ENCODE measurements at regions not wholly inside any gene's neighbourhood (a gene's known extent, or its start where the extent isn't known, plus 50 kb on each side); places are given as distances from the start of the nearest gene placed in this dataset.

- Histone ChIP-seq H3K4me3 (ENCODE audit: control insufficient read depth in 1 of 2, extremely low read depth in 1 of 2, low read length in 1 of 2) (no peak overlapping the region), H3K4me1 (ENCODE audit: control insufficient read depth in 1 of 2, extremely low read depth in 1 of 2, insufficient read depth in 2 of 2, low read length in 2 of 2) (no peaks in the 10 kb centered on the region), H3K9me3 (no peaks in the 10 kb centered on the region), H3K36me3 (ENCODE audit: control insufficient read depth in 2 of 2, extremely low read depth in 1 of 2, insufficient read depth in 1 of 2, low read length in 1 of 2) (no peaks in the 10 kb centered on the region), H3K27me3 (replicated peaks in 1 of 2; ENCODE audit: control insufficient read depth in 2 of 2, extremely low read depth in 1 of 2, insufficient read depth in 2 of 2, low read length in 1 of 2) (no peaks in the 10 kb centered on the region), H3K27ac (ENCODE audit: low read length) (no peak overlapping the region)
- Mint-ChIP-seq H3K4me3 (no peak overlapping the region), H3K27me3 (no peaks in the 10 kb centered on the region), H3K9me3 (no peaks in the 10 kb centered on the region), H3K4me1 (no peaks in the 10 kb centered on the region), H3K36me3 (no peaks in the 10 kb centered on the region), H3K27ac (no peak overlapping the region)
- WGBS (ENCODE audit: insufficient coverage) = no CpG with 5 or more reads among the region's 3 CpGs
- CTCF ChIA-PET = no interaction called here
- POLR2A ChIA-PET = no interaction called here
- DNase-seq = no peak
- ATAC-seq (replicated peaks in 1 of 4) = no peak
Measured at GRCh38 chr7:18305866-18306265, 189.7 kb upstream of the HDAC9 start.

GRCh38 chr7:18306696-18307095 is 188.9 kb upstream of the HDAC9 start:
- Mint-ChIP-seq H3K4me3 (no peak overlapping the region), H3K27me3 (no peaks in the 10 kb centered on the region), H3K9me3 (no peaks in the 10 kb centered on the region), H3K4me1 (peaks cover 0 to 1% (median 0%) of the 10 kb centered on the region in 3 donors), H3K27ac (no peak overlapping the region), H3K36me3 (no peaks in the 10 kb centered on the region)
- Histone ChIP-seq H3K4me3 (ENCODE audit: control insufficient read depth in 1 of 2, extremely low read depth in 1 of 2, low read length in 1 of 2) (no peak overlapping the region), H3K9me3 (no peaks in the 10 kb centered on the region), H3K27me3 (replicated peaks in 1 of 2; ENCODE audit: control insufficient read depth in 2 of 2, extremely low read depth in 1 of 2, insufficient read depth in 2 of 2, low read length in 1 of 2) (no peaks in the 10 kb centered on the region), H3K4me1 (ENCODE audit: control insufficient read depth in 1 of 2, extremely low read depth in 1 of 2, insufficient read depth in 2 of 2, low read length in 2 of 2) (no peaks in the 10 kb centered on the region), H3K27ac (ENCODE audit: low read length) (no peak overlapping the region), H3K36me3 (ENCODE audit: control insufficient read depth in 2 of 2, extremely low read depth in 1 of 2, insufficient read depth in 1 of 2, low read length in 1 of 2) (no peaks in the 10 kb centered on the region)
- ATAC-seq (replicated peaks in 1 of 4) = no peak
- ChIA-PET POLR2A (no interaction called here), CTCF (no interaction called here)
- DNase-seq = no peak
- 100% methylated on average over 1 of the region's 2 CpGs for WGBS (ENCODE audit: insufficient coverage)

- H3K27me3 Mint-ChIP-seq = no peaks in the 10 kb centered on the region
- H3K4me1 Mint-ChIP-seq = peaks cover 0 to 17% (median 0%) of the 10 kb centered on the region in 3 donors
- no peaks in the 10 kb centered on the region for H3K36me3 Mint-ChIP-seq
- Histone ChIP-seq H3K27ac (ENCODE audit: low read length) (no peak overlapping the region), H3K36me3 (ENCODE audit: control insufficient read depth in 2 of 2, extremely low read depth in 1 of 2, insufficient read depth in 1 of 2, low read length in 1 of 2) (no peaks in the 10 kb centered on the region), H3K4me1 (ENCODE audit: control insufficient read depth in 1 of 2, extremely low read depth in 1 of 2, insufficient read depth in 2 of 2, low read length in 2 of 2) (no peaks in the 10 kb centered on the region), H3K4me3 (ENCODE audit: control insufficient read depth in 1 of 2, extremely low read depth in 1 of 2, low read length in 1 of 2) (no peak overlapping the region), H3K9me3 (no peaks in the 10 kb centered on the region), H3K27me3 (replicated peaks in 1 of 2; ENCODE audit: control insufficient read depth in 2 of 2, extremely low read depth in 1 of 2, insufficient read depth in 2 of 2, low read length in 1 of 2) (no peaks in the 10 kb centered on the region)
- no CpG with 5 or more reads among the region's 5 CpGs for WGBS (ENCODE audit: insufficient coverage)
- no peak overlapping the region for H3K27ac Mint-ChIP-seq
- H3K9me3 Mint-ChIP-seq = no peaks in the 10 kb centered on the region
- DNase-seq (no peak), ATAC-seq (replicated peaks in 1 of 4) (no peak)
- CTCF ChIA-PET = no interaction called here
- POLR2A ChIA-PET = no interaction called here
- H3K4me3 Mint-ChIP-seq = no peak overlapping the region
Measured at GRCh38 chr7:18308938-18309337, 186.6 kb upstream of the HDAC9 start.

- no peak for ATAC-seq (replicated peaks in 1 of 4)
- Mint-ChIP-seq H3K9me3 (no peaks in the 10 kb centered on the region), H3K27me3 (no peaks in the 10 kb centered on the region), H3K36me3 (no peaks in the 10 kb centered on the region), H3K4me3 (no peak overlapping the region), H3K4me1 (peaks cover 0 to 19% (median 0%) of the 10 kb centered on the region in 3 donors), H3K27ac (no peak overlapping the region)
- DNase-seq = no peak
- ChIA-PET POLR2A (interaction anchor here in 1 of 2 donors (0.6 kb wide), 1 partner anchor 185 kb away, joined by 3 read pairs; no protein-coding TSS in a partner anchor), CTCF (no interaction called here)
- Histone ChIP-seq H3K9me3 (no peaks in the 10 kb centered on the region), H3K36me3 (ENCODE audit: control insufficient read depth in 2 of 2, extremely low read depth in 1 of 2, insufficient read depth in 1 of 2, low read length in 1 of 2) (no peaks in the 10 kb centered on the region), H3K27ac (ENCODE audit: low read length) (no peak overlapping the region), H3K27me3 (replicated peaks in 1 of 2; ENCODE audit: control insufficient read depth in 2 of 2, extremely low read depth in 1 of 2, insufficient read depth in 2 of 2, low read length in 1 of 2) (no peaks in the 10 kb centered on the region), H3K4me1 (ENCODE audit: control insufficient read depth in 1 of 2, extremely low read depth in 1 of 2, insufficient read depth in 2 of 2, low read length in 2 of 2) (no peaks in the 10 kb centered on the region), H3K4me3 (ENCODE audit: control insufficient read depth in 1 of 2, extremely low read depth in 1 of 2, low read length in 1 of 2) (no peak overlapping the region)
Measured at GRCh38 chr7:18312482-18312881, 183.1 kb upstream of the HDAC9 start.

GRCh38 chr7:18313965-18314364 is 181.6 kb upstream of the HDAC9 start:
- H3K9me3 Mint-ChIP-seq = no peaks in the 10 kb centered on the region
- ChIA-PET CTCF (no interaction called here), POLR2A (interaction anchor here in 1 of 2 donors (1.4 kb wide), 1 partner anchor 11 kb away, joined by 5 read pairs; no protein-coding TSS in a partner anchor)
- no peaks in the 10 kb centered on the region for H3K9me3 ChIP-seq
- H3K4me1 Mint-ChIP-seq = peaks cover 0 to 19% (median 0%) of the 10 kb centered on the region in 3 donors
- H3K4me1 ChIP-seq (ENCODE audit: control insufficient read depth in 1 of 2, extremely low read depth in 1 of 2, insufficient read depth in 2 of 2, low read length in 2 of 2) = no peaks in the 10 kb centered on the region
- no peak overlapping the region for H3K4me3 Mint-ChIP-seq
- no peak for DNase-seq
- H3K27ac ChIP-seq (ENCODE audit: low read length) = no peak overlapping the region
- ATAC-seq (replicated peaks in 1 of 4) = no peak
- H3K4me3 ChIP-seq (ENCODE audit: control insufficient read depth in 1 of 2, extremely low read depth in 1 of 2, low read length in 1 of 2) = no peak overlapping the region
- no peaks in the 10 kb centered on the region for H3K27me3 ChIP-seq (replicated peaks in 1 of 2; ENCODE audit: control insufficient read depth in 2 of 2, extremely low read depth in 1 of 2, insufficient read depth in 2 of 2, low read length in 1 of 2)
- H3K36me3 ChIP-seq (ENCODE audit: control insufficient read depth in 2 of 2, extremely low read depth in 1 of 2, insufficient read depth in 1 of 2, low read length in 1 of 2) = no peaks in the 10 kb centered on the region
- no peaks in the 10 kb centered on the region for H3K36me3 Mint-ChIP-seq
- peaks cover 0 to 3% of the 10 kb centered on the region in 2 donors for H3K27me3 Mint-ChIP-seq
- no peak overlapping the region for H3K27ac Mint-ChIP-seq

GRCh38 chr7:18315241-18315640 is 180.3 kb upstream of the HDAC9 start:
- no peaks in the 10 kb centered on the region for H3K36me3 ChIP-seq (ENCODE audit: control insufficient read depth in 2 of 2, extremely low read depth in 1 of 2, insufficient read depth in 1 of 2, low read length in 1 of 2)
- H3K27ac Mint-ChIP-seq = no peak overlapping the region
- H3K27ac ChIP-seq (ENCODE audit: low read length) = no peak overlapping the region
- H3K4me3 ChIP-seq (ENCODE audit: control insufficient read depth in 1 of 2, extremely low read depth in 1 of 2, low read length in 1 of 2) = no peak overlapping the region
- ChIA-PET POLR2A (interaction anchor here in 1 of 2 donors (1.4 kb wide), 1 partner anchor 9 kb away, joined by 5 read pairs; no protein-coding TSS in a partner anchor), CTCF (interaction anchor here (0.6 to 1.0 kb wide), 2 partner anchors 10 to 334 kb away, joined by 4 to 5 read pairs; no protein-coding TSS in a partner anchor)
- no peak overlapping the region for H3K4me3 Mint-ChIP-seq
- no peaks in the 10 kb centered on the region for H3K4me1 ChIP-seq (ENCODE audit: control insufficient read depth in 1 of 2, extremely low read depth in 1 of 2, insufficient read depth in 2 of 2, low read length in 2 of 2)
- H3K9me3 Mint-ChIP-seq = no peaks in the 10 kb centered on the region
- peaks cover 0 to 19% (median 0%) of the 10 kb centered on the region in 3 donors for H3K4me1 Mint-ChIP-seq
- H3K27me3 Mint-ChIP-seq = peaks cover 0 to 3% of the 10 kb centered on the region in 2 donors
- no peaks in the 10 kb centered on the region for H3K27me3 ChIP-seq (replicated peaks in 1 of 2; ENCODE audit: control insufficient read depth in 2 of 2, extremely low read depth in 1 of 2, insufficient read depth in 2 of 2, low read length in 1 of 2)
- DNase-seq (no peak), ATAC-seq (replicated peaks in 1 of 4) (no peak)
- H3K9me3 ChIP-seq = no peaks in the 10 kb centered on the region
- H3K36me3 Mint-ChIP-seq = no peaks in the 10 kb centered on the region
- WGBS (ENCODE audit: insufficient coverage) = 80% methylated on average over 2 of the region's 2 CpGs

- H3K4me1 Mint-ChIP-seq = peaks cover 0 to 6% (median 0%) of the 10 kb centered on the region in 3 donors
- peaks cover 0 to 3% of the 10 kb centered on the region in 2 donors for H3K27me3 Mint-ChIP-seq
- DNase-seq = no peak
- no peak overlapping the region for H3K4me3 Mint-ChIP-seq
- Histone ChIP-seq H3K4me1 (ENCODE audit: control insufficient read depth in 1 of 2, extremely low read depth in 1 of 2, insufficient read depth in 2 of 2, low read length in 2 of 2) (no peaks in the 10 kb centered on the region), H3K36me3 (ENCODE audit: control insufficient read depth in 2 of 2, extremely low read depth in 1 of 2, insufficient read depth in 1 of 2, low read length in 1 of 2) (no peaks in the 10 kb centered on the region), H3K4me3 (ENCODE audit: control insufficient read depth in 1 of 2, extremely low read depth in 1 of 2, low read length in 1 of 2) (no peak overlapping the region), H3K9me3 (no peaks in the 10 kb centered on the region), H3K27me3 (replicated peaks in 1 of 2; ENCODE audit: control insufficient read depth in 2 of 2, extremely low read depth in 1 of 2, insufficient read depth in 2 of 2, low read length in 1 of 2) (no peaks in the 10 kb centered on the region), H3K27ac (ENCODE audit: low read length) (no peak overlapping the region)
- H3K36me3 Mint-ChIP-seq = no peaks in the 10 kb centered on the region
- ATAC-seq (replicated peaks in 1 of 4) = no peak
- ChIA-PET POLR2A (no interaction called here), CTCF (interaction anchor here in 1 of 2 donors (0.5 to 0.6 kb wide), 2 partner anchors 210 to 368 kb away, joined by 3 to 6 read pairs; no protein-coding TSS in a partner anchor)
- H3K27ac Mint-ChIP-seq = no peak overlapping the region
- WGBS (ENCODE audit: insufficient coverage) = no CpG with 5 or more reads among the region's 2 CpGs
- no peaks in the 10 kb centered on the region for H3K9me3 Mint-ChIP-seq
Measured at GRCh38 chr7:18317941-18318340, 177.6 kb upstream of the HDAC9 start.
